Epidermal melanocyte (primary cell): ENCODE measurements at regions not wholly inside any gene's neighbourhood (a gene's known extent, or its start where the extent isn't known, plus 50 kb on each side); places are given as distances from the start of the nearest gene placed in this dataset.

ENCODE experiments used
- DNase-seq: peaks from one replicate; pipeline ENCODE4 v3.0.0; 2011; ENCODE audit warnings: low spot score; ENCODE audit not compliant: insufficient read length

DNA sequence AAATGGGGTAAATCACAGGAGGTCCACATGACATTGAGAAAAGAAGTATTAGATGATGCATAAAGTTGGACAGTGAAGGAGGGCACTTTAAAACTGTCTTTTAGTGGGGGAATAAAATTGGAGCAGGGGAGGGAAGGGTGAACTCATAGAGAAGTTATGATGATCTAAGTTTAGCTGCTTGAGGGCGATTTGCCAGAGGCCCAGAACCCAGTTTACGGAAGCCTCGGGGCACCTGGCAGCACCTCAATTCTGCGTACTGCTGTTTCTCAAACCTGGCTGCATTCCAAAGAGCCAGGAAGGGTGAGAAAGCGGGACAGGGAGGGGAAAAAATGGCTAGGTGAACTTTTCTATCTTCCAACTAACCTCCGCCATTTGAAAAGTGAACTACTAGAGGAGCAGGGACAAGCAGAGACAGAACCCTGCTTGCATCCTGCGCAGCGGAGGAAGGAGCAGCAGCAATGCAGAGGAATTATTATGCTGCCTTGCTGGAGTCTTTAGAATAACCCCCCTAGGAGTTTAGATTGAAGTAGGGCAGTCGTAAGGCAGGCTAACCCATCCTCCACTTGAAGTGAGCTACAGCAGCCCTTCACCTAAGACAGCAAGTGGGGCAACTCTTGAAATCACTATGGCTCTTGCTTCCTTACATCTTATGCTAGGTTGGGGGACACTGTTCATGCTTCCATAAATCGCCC is 316.8 kb downstream of the BRINP1 start:
- no peak for DNase-seq

GRCh38 chr9:119053070-119053469 is 316.2 kb downstream of the BRINP1 start:
- no peak for DNase-seq

GRCh38 chr9:119060629-119061385 is 308.4 kb downstream of the BRINP1 start:
- DNase-seq = no peak

- no peak for DNase-seq
Measured at GRCh38 chr9:119071636-119072035, 297.6 kb downstream of the BRINP1 start.

GRCh38 chr9:119074017-119074416 is 295.2 kb downstream of the BRINP1 start:
- DNase-seq = no peak

- no peak for DNase-seq
Measured at GRCh38 chr9:119078015-119078414, 291.2 kb downstream of the BRINP1 start.

- DNase-seq = no peak
Measured at GRCh38 chr9:119083673-119084072, 285.6 kb downstream of the BRINP1 start.

DNA sequence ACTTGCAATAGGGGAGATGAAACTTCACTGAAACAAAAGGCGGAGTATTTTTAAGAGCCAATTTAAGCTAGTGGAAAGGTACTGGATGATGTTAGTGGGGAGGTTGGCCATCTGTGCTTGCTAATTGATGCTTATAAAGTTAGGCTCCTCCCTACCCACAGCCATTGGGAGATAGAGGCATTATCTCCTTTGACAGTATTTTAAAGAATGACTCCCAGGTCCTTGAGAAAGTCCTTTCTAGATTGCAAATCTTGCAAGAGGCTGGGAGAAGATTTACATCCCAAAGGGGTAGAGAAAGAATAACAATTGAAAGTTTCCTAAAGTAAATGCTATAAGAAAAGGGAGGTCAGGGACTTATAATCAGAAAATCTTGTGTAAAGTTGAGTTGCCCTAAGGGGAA is 282.6 kb downstream of the BRINP1 start:
- no peak for DNase-seq

GRCh38 chr9:119088002-119088547 is 281.2 kb downstream of the BRINP1 start:
- no peak for DNase-seq

- DNase-seq = no peak
Measured at GRCh38 chr9:119091074-119091473, 278.2 kb downstream of the BRINP1 start.

DNA sequence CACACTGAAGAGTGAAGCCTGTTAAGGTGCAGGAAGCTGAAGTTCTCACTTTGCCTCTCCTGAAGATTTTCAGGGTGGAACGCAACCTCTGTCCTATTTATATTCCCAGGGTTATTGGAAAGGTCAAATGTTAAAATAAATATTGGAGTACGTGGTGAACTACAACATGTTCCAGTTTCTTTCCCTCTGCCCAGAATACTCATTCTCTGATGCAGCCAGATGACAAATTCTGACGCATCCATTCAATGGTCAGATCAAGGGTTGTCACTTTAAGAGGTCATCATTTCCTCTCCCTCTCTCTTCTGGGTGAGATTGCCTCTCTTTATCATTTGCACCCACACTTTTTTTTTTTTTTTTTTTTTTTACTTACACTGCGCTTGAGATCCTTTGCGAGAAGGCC is 277.1 kb downstream of the BRINP1 start:
- DNase-seq = no peak

GRCh38 chr9:119094086-119094485 is 275.1 kb downstream of the BRINP1 start:
- no peak for DNase-seq

DNA sequence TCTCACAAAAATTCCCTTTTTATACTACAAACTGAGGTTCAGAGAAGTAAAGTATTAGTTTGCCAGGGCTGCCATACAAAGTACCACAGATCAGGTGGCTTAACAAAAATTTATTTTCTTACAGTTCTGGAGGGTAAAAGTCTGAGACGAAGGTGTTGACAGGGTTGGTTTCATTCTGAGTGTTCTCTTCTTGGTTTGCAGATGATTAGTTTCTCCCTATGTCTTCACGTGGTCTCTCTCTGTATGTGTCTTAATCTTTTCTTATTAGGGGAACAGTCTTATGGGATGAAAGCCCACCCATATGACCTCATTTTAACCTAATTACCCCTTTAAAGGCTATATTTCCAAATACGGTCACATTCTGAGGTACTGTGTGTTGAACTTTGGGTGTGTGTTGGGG is 274.2 kb downstream of the BRINP1 start:
- DNase-seq = no peak

DNA sequence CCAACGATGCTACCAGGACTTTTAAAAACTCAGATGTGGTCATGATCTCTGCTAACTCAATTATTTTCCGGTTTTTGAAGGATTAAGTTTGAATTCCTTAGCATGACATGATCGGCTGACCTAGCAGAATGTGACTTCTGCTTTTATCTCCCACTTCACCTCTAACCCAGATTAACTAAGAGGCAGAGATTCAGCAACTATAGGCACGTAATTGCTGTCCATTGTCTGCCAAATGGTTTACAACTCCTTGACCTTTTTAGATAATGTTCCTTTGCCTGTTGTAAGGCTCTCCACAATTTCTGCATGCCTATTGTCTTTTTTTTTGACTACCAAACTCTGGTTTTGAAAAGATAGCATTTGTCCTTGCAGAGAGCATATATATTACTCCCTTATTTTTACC is 268.2 kb downstream of the BRINP1 start:
- DNase-seq = no peak

DNA sequence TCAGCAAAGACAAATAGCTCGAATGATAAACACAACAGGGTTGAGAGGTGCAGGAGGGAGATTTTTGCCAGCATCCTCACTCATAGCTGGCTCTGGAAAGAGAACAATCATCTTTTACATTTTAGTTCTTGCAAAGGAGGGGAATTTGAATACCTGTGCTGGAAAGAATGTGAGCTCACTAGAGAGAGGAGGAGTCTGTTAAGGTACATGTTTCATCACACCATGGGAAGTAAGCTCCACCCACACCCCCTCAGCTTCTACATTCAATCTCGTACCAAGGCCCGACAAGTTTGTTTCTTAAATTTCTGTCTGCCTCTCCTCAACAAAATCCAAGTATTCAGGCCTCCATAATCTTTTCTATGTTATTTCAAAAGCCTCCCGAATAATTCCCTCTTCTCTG is 254.6 kb downstream of the BRINP1 start:
- DNase-seq = no peak
